B cell (primary cell): ENCODE measurements at regions not wholly inside any gene's neighbourhood (a gene's known extent, or its start where the extent isn't known, plus 50 kb on each side); places are given as distances from the start of the nearest gene placed in this dataset.

Source experiments
- ATAC-seq: fragments of 200-7000 bp; cut with Tn5 transposase; one replicate; pipeline ENCODE4 v1.10.0; 2021; ENCODE audit warnings: low read depth, mild to moderate bottlenecking, moderate number of reproducible peaks, moderate library complexity
- CTCF ChIA-PET: fragments of 350-600 bp; sonication (Branson Sonifier 250); formaldehyde crosslinking; loops from one replicate; lab custom pipeline; 2021; ENCODE audit warnings: antibody characterized with exemption, inconsistent platforms; lab: Charles Lee
- POLR2A ChIA-PET: fragments of 350-600 bp; sonication (Branson Sonifier 250); formaldehyde crosslinking; loops from one replicate; lab custom pipeline; 2021; ENCODE audit warnings: antibody characterized with exemption; lab: Charles Lee
- DNase-seq: peaks from one replicate; pipeline ENCODE4 v3.0.0; 2013
- H2AFZ ChIP-seq: 2 replicates; pipeline ENCODE4 v1.6.1; 2012; ENCODE audit warnings: mild to moderate bottlenecking, low read depth, low read length; ENCODE audit not compliant: insufficient read depth, poor library complexity, severe bottlenecking
- H3K27ac ChIP-seq, 2 donors: 1 replicate in 1 of 2; 2 replicates in 1 of 2; pipeline ENCODE4 v1.5.1; 2012 to 2013; ENCODE audit warnings: low read length in 2 of 2, mild to moderate bottlenecking in 2 of 2, moderate library complexity in 1 of 2
- H3K27me3 ChIP-seq, 4 experiments: fragments of 200-600 bp in 1 of 4; sonication (generic) in 1 of 4; replicated peaks in 1 of 4; 1 replicate in 2 of 4; 2 replicates in 2 of 4; pipeline versions ENCODE4 v1.6.1 to v1.7.0; 2013 to 2016; ENCODE audit warnings: low read length in 3 of 4, mild to moderate bottlenecking in 2 of 4, mixed read lengths in 1 of 4, moderate library complexity in 1 of 4; ENCODE audit not compliant: insufficient read depth in 4 of 4, control insufficient read depth in 3 of 4; ENCODE audit errors: control extremely low read depth in 1 of 4
- H3K36me3 ChIP-seq, 2 experiments: replicated peaks in 1 of 2; 1 replicate in 1 of 2; 2 replicates in 1 of 2; pipeline versions ENCODE4 v1.6.1 to v1.7.1; 2013; ENCODE audit warnings: low read length in 1 of 2; ENCODE audit not compliant: insufficient read depth in 2 of 2, control insufficient read depth in 1 of 2; ENCODE audit errors: control extremely low read depth in 1 of 2, extremely low read depth in 1 of 2
- H3K4me1 ChIP-seq, 2 donors: fragments of 200-600 bp in 1 of 2; sonication (generic) in 1 of 2; 1 replicate in 1 of 2; 2 replicates in 1 of 2; pipeline versions ENCODE4 v1.5.1 to v1.6.1; 2013 to 2017; ENCODE audit warnings: low read length in 2 of 2; ENCODE audit not compliant: control insufficient read depth in 2 of 2, insufficient read depth in 2 of 2
- H3K4me2 ChIP-seq: replicated peaks from 2 replicates; pipeline ENCODE3; 2012; ENCODE audit warnings: mild to moderate bottlenecking, low read depth, low read length; ENCODE audit not compliant: poor library complexity, severe bottlenecking
- H3K4me3 ChIP-seq, 5 experiments: fragments of 200-600 bp in 1 of 5; sonication (generic) in 1 of 5; 1 replicate in 3 of 5; 2 replicates in 2 of 5; pipeline versions ENCODE4 v1.5.1 to v1.7.0; 2011 to 2016; ENCODE audit warnings: low read length in 4 of 5, mild to moderate bottlenecking in 4 of 5, low read depth in 2 of 5, control low read depth in 1 of 5, moderate library complexity in 1 of 5; ENCODE audit not compliant: insufficient read depth in 1 of 5; ENCODE audit errors: control extremely low read depth in 1 of 5, extremely low read depth in 1 of 5
- H3K79me2 ChIP-seq: fragments of 200-600 bp; sonication (generic); one replicate; pipeline ENCODE4 v1.6.0; 2016; ENCODE audit warnings: low read length; ENCODE audit not compliant: control insufficient read depth, insufficient read depth
- H3K9ac ChIP-seq: fragments of 200-600 bp; sonication (generic); 2 replicates; pipeline ENCODE4 v1.6.1; 2017; ENCODE audit warnings: mild to moderate bottlenecking, low read length, moderate library complexity
- H3K9me3 ChIP-seq, 3 donors: one replicate each; pipeline versions ENCODE4 v1.6.1 to v1.7.1; 2013; ENCODE audit warnings: low read length in 2 of 3; ENCODE audit not compliant: control insufficient read depth in 2 of 3, insufficient read depth in 1 of 3; ENCODE audit errors: control extremely low read depth in 1 of 3
- H4K20me1 ChIP-seq: 2 replicates; pipeline ENCODE4 v1.6.0; 2012; ENCODE audit warnings: mild to moderate bottlenecking, low read length; ENCODE audit not compliant: insufficient read depth, control insufficient read depth, poor library complexity, severe bottlenecking
- H3K27ac Mint-ChIP-seq: one replicate; pipeline ENCODE4 v1.8.0; 2021; ENCODE audit warnings: mixed read lengths
- H3K27me3 Mint-ChIP-seq: one replicate; pipeline ENCODE4 v1.8.0; 2021; ENCODE audit warnings: mixed read lengths
- H3K4me1 Mint-ChIP-seq: one replicate; pipeline ENCODE4 v1.8.0; 2021; ENCODE audit warnings: mixed read lengths
- H3K4me3 Mint-ChIP-seq: one replicate; pipeline ENCODE4 v1.8.0; 2021; ENCODE audit warnings: mixed read lengths
- H3K9me3 Mint-ChIP-seq: one replicate; pipeline ENCODE4 v1.8.0; 2022; ENCODE audit warnings: mixed read lengths; ENCODE audit not compliant: insufficient read depth
- CTCF ChIP-seq: fragments of 200-600 bp; IDR thresholded peaks from one replicate; pipeline ENCODE4 v1.8.0; 2022; ENCODE audit warnings: antibody characterized with exemption, mild to moderate bottlenecking
- EZH2 ChIP-seq: IDR thresholded peaks from 2 replicates; pipeline ENCODE4 v1.6.1; 2012; ENCODE audit warnings: borderline replicate concordance, low read depth, mild to moderate bottlenecking, moderate library complexity, low read length; ENCODE audit not compliant: insufficient read depth, poor library complexity, severe bottlenecking
- WGBS: methylation state at CpG from one replicate; pipeline ENCODE4 v1.1.5; 2013; ENCODE audit warnings: missing lambda C conversion rate; ENCODE audit not compliant: insufficient coverage; 5-methylcytosine and 5-hydroxymethylcytosine counted together
- intact Hi-C: fragments of 100-400 bp; cut with micrococcal nuclease; formaldehyde crosslinking; loops from one replicate; pipeline ENCODE4 v1.10.0; 2022

- Histone ChIP-seq H3K4me1 (no peaks in the 10 kb centered on the region), H3K27me3 (no peaks in the 10 kb centered on the region), H3K79me2 (no peaks in the 10 kb centered on the region), H2AFZ (no peak overlapping the region), H3K9me3 (peaks cover 0 to 4% (median 0%) of the 10 kb centered on the region in 3 donors), H3K9ac (no peak overlapping the region), H3K4me2 (no peak overlapping the region), H3K27ac (no peak overlapping the region), H4K20me1 (no peaks in the 10 kb centered on the region), H3K4me3 (no peak overlapping the region), H3K36me3 (no peaks in the 10 kb centered on the region)
- peaks cover 4% of the 10 kb centered on the region for H3K27me3 Mint-ChIP-seq
- CTCF ChIA-PET, result no interaction called here
- intact Hi-C loops, result no loop called here
- H3K4me1 Mint-ChIP-seq, result no peaks in the 10 kb centered on the region
- no peaks in the 10 kb centered on the region for H3K9me3 Mint-ChIP-seq
- TF ChIP-seq CTCF, result no peak
- TF ChIP-seq EZH2, result no peak
- no peak overlapping the region for H3K4me3 Mint-ChIP-seq
- DNase-seq (no peak), ATAC-seq (no peak)
- WGBS, result 100% methylated on average over 1 of the region's 7 CpGs
- POLR2A ChIA-PET, result no interaction called here
- no peak overlapping the region for H3K27ac Mint-ChIP-seq
Measured at GRCh38 chr12:41905073-41905758, 239.5 kb downstream of the GXYLT1 start.

GRCh38 chr12:41904041-41904440, 240.6 kb downstream of the GXYLT1 start:
- Histone ChIP-seq H3K4me2 (no peak overlapping the region), H3K4me3 (no peak overlapping the region), H3K79me2 (no peaks in the 10 kb centered on the region), H3K4me1 (no peaks in the 10 kb centered on the region), H3K36me3 (no peaks in the 10 kb centered on the region), H3K9me3 (peaks cover 0 to 1% (median 0%) of the 10 kb centered on the region in 3 donors), H3K27me3 (no peaks in the 10 kb centered on the region), H3K27ac (no peak overlapping the region), H4K20me1 (no peaks in the 10 kb centered on the region), H3K9ac (no peak overlapping the region), H2AFZ (no peak overlapping the region)
- 83% methylated on average over 3 of the region's 4 CpGs for WGBS
- Mint-ChIP-seq H3K4me3 (no peak overlapping the region), H3K27me3 (peaks cover 4% of the 10 kb centered on the region), H3K27ac (no peak overlapping the region), H3K4me1 (no peaks in the 10 kb centered on the region), H3K9me3 (no peaks in the 10 kb centered on the region)
- no peak for TF ChIP-seq CTCF
- no peak for TF ChIP-seq EZH2
- ChIA-PET CTCF (no interaction called here), POLR2A (no interaction called here)
- DNase-seq, result no peak
- intact Hi-C loops, result no loop called here
- ATAC-seq, result no peak
